Spleen (tissue), 11 donors: ENCODE measurements at regions not wholly inside any gene's neighbourhood (a gene's known extent, or its start where the extent isn't known, plus 50 kb on each side); places are given as distances from the start of the nearest gene placed in this dataset.

Source experiments
- DNase-seq: peaks from one replicate; pipeline ENCODE4 v3.0.0-alpha.2; 2020
- H3K27ac ChIP-seq, 8 donors: fragments of 200-600 bp; sonication (generic) in 7 of 8; 1 replicate in 4 of 8; 2 replicates in 4 of 8; pipeline versions ENCODE4 v1.5.0 to v1.8.0; 2016 to 2021; ENCODE audit warnings: inconsistent platforms in 4 of 8, mild to moderate bottlenecking in 4 of 8, moderate library complexity in 1 of 8
- H3K27me3 ChIP-seq, 7 donors: fragments of 200-600 bp; sonication (generic) in 6 of 7; replicated peaks in 1 of 7; 1 replicate in 4 of 7; 2 replicates in 3 of 7; pipeline versions ENCODE4 v1.5.0 to v1.8.0; 2016 to 2021; ENCODE audit warnings: inconsistent platforms in 3 of 7, mild to moderate bottlenecking in 1 of 7
- H3K36me3 ChIP-seq, 6 donors: fragments of 200-600 bp; sonication (generic) in 5 of 6; 1 replicate in 4 of 6; 2 replicates in 2 of 6; pipeline versions ENCODE4 v1.5.0 to v1.8.0; 2016 to 2021; ENCODE audit warnings: inconsistent platforms in 2 of 6
- H3K4me1 ChIP-seq, 6 donors: fragments of 200-600 bp; sonication (generic) in 5 of 6; 1 replicate in 3 of 6; 2 replicates in 3 of 6; pipeline versions ENCODE4 v1.5.0 to v1.8.0; 2016 to 2021; ENCODE audit warnings: inconsistent platforms in 3 of 6
- H3K4me3 ChIP-seq, 8 donors: fragments of 200-600 bp; sonication (generic) in 7 of 8; 1 replicate in 4 of 8; 2 replicates in 4 of 8; pipeline versions ENCODE4 v1.5.0 to v1.8.0; 2016 to 2021; ENCODE audit warnings: inconsistent platforms in 4 of 8, mild to moderate bottlenecking in 4 of 8, moderate library complexity in 2 of 8
- H3K9me3 ChIP-seq, 8 donors: fragments of 200-600 bp; sonication (generic) in 7 of 8; 1 replicate in 4 of 8; 2 replicates in 4 of 8; pipeline versions ENCODE4 v1.5.0 to v1.8.0; 2016 to 2021; ENCODE audit warnings: inconsistent platforms in 4 of 8
- CTCF ChIP-seq, 11 experiments: fragments of 200-600 bp in 7 of 11; fragments of 450-650 bp in 4 of 11; sonication (generic) in 4 of 11; IDR thresholded peaks in 8 of 11; conservative IDR thresholded peaks in 3 of 11; 1 replicate in 7 of 11; 2 replicates in 4 of 11; pipeline versions ENCODE4 v1.4.0 to v1.8.0; 2016 to 2021; ENCODE audit warnings: antibody characterized with exemption in 11 of 11, inconsistent platforms in 4 of 11, mild to moderate bottlenecking in 1 of 11
- POLR2A ChIP-seq, 3 donors: fragments of 450-650 bp; IDR thresholded peaks; one replicate each; pipeline ENCODE4 v1.5.1; 2017; ENCODE audit warnings: antibody characterized with exemption in 3 of 3, mild to moderate bottlenecking in 1 of 3
- POLR2AphosphoS5 ChIP-seq, 3 donors: sonication (generic); formaldehyde crosslinking; IDR thresholded peaks; one replicate each; pipeline ENCODE4 v1.5.1; 2017; ENCODE audit warnings: antibody characterized with exemption in 3 of 3
- WGBS, 5 donors: extraction: QIAGEN DNeasy Blood & Tissue Kit in 3 of 5; methylation state at CpG; one replicate each; pipeline versions ENCODE4 v1.1.5 to v1.1.7; 2013 to 2018; 5-methylcytosine and 5-hydroxymethylcytosine counted together
- intact Hi-C: fragments of 100-400 bp; cut with DNase I; formaldehyde crosslinking; loops from one replicate; pipeline ENCODE4 v1.15.0; 2023; ENCODE audit warnings: low total_unique reads
- donor health status: healthy with polysubstance abuse.
- donor health status: DM: no; HTN: no; CAD: no; lungs with moderate emphysema.
- donor health status: DM: no; HTN: no; CAD: no.
- donor health status: Bipolar disorder and iron deficiency.
- donor health status: healthy.
- donor health status: DM: no; HTN: no; CAD: no.
- donor health status: DM: yes; HTN: yes; CAD: no.

DNA sequence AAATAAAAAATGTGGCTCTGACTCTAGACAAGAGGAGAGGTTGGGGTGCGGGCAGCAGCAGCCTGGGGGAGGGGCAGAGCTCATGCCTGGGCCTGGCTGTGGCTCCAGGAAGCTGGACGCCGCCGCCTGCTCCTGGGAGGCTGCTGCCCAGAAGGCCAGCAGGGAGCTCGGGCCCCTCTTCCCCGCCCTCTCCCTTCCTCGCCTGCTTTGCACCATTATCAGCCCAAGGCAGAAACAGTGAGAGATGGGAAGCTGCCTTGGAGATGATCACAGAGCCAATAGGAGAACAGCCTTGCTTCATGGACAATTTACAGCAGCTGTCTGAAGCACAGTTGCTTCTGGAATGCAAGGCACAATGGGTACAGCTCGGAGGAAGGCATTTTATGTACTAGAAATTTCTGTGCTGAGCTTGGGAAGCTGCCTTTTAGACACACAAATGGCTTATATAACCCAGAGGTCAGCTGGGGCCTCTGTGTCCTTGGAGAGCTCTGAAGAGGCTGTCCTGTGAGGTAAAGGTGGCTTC lies 55.3 kb upstream of the AFF3 start:
- peaks cover 0 to 17% (median 5%) of the 10 kb centered on the region in 6 donors for H3K4me1 ChIP-seq
- WGBS, 5 donors: 59 to 74% (median 65%) methylated on average over 8 of the region's 8 CpGs
- H3K9me3 ChIP-seq: no peaks in the 10 kb centered on the region
- H3K4me3 ChIP-seq: no peak overlapping the region
- intact Hi-C loops: no loop called here
- no peak for TF ChIP-seq POLR2A (IDR thresholded peaks at IDR 0.05)
- TF ChIP-seq CTCF (IDR thresholded peaks at IDR 0.05 in 8 of 11, conservative IDR thresholded peaks at IDR 0.05 in 3 of 11): no peak
- no peak for TF ChIP-seq POLR2AphosphoS5 (IDR thresholded peaks at IDR 0.05)
- DNase-seq: no peak
- H3K36me3 ChIP-seq: no peaks in the 10 kb centered on the region
- H3K27ac ChIP-seq: peak overlapping the region in 6 of 8 donors; percentile 16 to 69 (median 55)
- H3K27me3 ChIP-seq: no peaks in the 10 kb centered on the region

DNA sequence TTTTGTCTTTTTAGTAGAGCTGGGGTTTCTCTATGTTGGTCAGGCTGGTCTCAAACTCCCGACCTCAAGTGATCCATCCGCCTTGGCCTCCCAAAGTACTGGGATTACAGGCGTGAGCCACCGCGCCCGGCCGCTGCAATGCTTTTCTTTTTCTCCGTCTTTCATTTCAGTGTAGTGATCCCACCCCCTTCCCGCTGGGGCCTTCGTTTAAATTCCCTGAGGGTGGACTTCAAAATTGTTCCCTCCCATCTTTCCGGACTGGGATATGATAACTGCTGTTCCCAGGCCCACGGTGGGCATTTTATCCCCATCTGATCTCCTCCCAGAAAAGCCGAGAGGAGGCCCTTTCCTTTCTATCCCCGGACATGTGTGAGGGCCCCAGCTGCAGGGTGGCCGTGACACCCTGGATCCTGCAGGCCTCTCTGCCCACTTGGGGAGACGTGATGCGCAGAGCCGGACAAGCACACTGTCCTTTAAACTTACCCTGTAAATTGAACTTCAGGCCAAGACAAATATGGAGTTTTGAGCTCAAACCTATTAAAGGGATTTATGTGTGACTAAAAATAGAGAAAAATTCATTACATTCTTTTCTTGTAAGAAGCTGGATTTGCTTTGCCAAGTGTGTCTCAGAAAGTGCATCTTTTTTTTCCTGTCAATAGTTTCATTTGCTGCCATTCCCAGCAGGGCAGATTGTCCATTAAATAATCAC lies 54.5 kb upstream of the AFF3 start:
- WGBS, 5 donors: 86 to 93% (median 89%) methylated on average over 18 of the region's 18 CpGs

GRCh38 chr2:100195942-100196341 lies 53.6 kb upstream of the AFF3 start:
- whole genome bisulfite sequencing, 5 donors: 88 to 94% (median 90%) methylated on average over 5 of the region's 5 CpGs
- intact Hi-C loops: no loop called here
- H3K27me3 ChIP-seq: no peaks in the 10 kb centered on the region
- no peak for TF ChIP-seq CTCF (IDR thresholded peaks at IDR 0.05 in 8 of 11, conservative IDR thresholded peaks at IDR 0.05 in 3 of 11)
- no peak for TF ChIP-seq POLR2AphosphoS5 (IDR thresholded peaks at IDR 0.05)
- TF ChIP-seq POLR2A (IDR thresholded peaks at IDR 0.05): no peak
- no peak overlapping the region for H3K27ac ChIP-seq
- H3K36me3 ChIP-seq: no peaks in the 10 kb centered on the region
- H3K4me1 ChIP-seq: peaks cover 0 to 17% (median 5%) of the 10 kb centered on the region in 6 donors
- no peaks in the 10 kb centered on the region for H3K9me3 ChIP-seq
- no peak for DNase-seq
- no peak overlapping the region for H3K4me3 ChIP-seq

More for the DNA sequence above, 54.5 kb upstream of the AFF3 start:
- H3K36me3 ChIP-seq: no peaks in the 10 kb centered on the region
- no peak for DNase-seq
- peak overlapping the region in 7 of 8 donors; percentile 16 to 69 (median 54) for H3K27ac ChIP-seq
- TF ChIP-seq CTCF (IDR thresholded peaks at IDR 0.05 in 8 of 11, conservative IDR thresholded peaks at IDR 0.05 in 3 of 11) (no peak), POLR2AphosphoS5 (IDR thresholded peaks at IDR 0.05) (no peak), POLR2A (IDR thresholded peaks at IDR 0.05) (no peak)
- H3K4me1 ChIP-seq: peaks cover 0 to 17% (median 5%) of the 10 kb centered on the region in 6 donors
- H3K4me3 ChIP-seq: no peak overlapping the region
- H3K9me3 ChIP-seq: no peaks in the 10 kb centered on the region
- H3K27me3 ChIP-seq: no peaks in the 10 kb centered on the region
- intact Hi-C loops: no loop called here

- H3K27ac ChIP-seq: no peak overlapping the region
- no peaks in the 10 kb centered on the region for H3K36me3 ChIP-seq
- no peaks in the 10 kb centered on the region for H3K9me3 ChIP-seq
- DNase-seq: no peak
- H3K4me1 ChIP-seq: peaks cover 0 to 17% (median 5%) of the 10 kb centered on the region in 6 donors
- no peaks in the 10 kb centered on the region for H3K27me3 ChIP-seq
- H3K4me3 ChIP-seq: no peak overlapping the region
- WGBS, 5 donors: 90 to 94% (median 92%) methylated on average over 3 of the region's 3 CpGs
- intact Hi-C loops: no loop called here
- no peak for TF ChIP-seq CTCF (IDR thresholded peaks at IDR 0.05 in 8 of 11, conservative IDR thresholded peaks at IDR 0.05 in 3 of 11)
- TF ChIP-seq POLR2A (IDR thresholded peaks at IDR 0.05): no peak
- TF ChIP-seq POLR2AphosphoS5 (IDR thresholded peaks at IDR 0.05): no peak
Observed at GRCh38 chr2:100194951-100195350, 52.6 kb upstream of the AFF3 start.
